Peyer's patch (tissue), 4 donors: ENCODE measurements at regions not wholly inside any gene's neighbourhood (a gene's known extent, or its start where the extent isn't known, plus 50 kb on each side); places are given as distances from the start of the nearest gene placed in this dataset.

Experiments used
- POLR2A ChIP-seq, 2 donors: fragments of 450-650 bp; IDR thresholded peaks; one replicate each; pipeline ENCODE4 v1.5.1; 2017; ENCODE audit warnings: antibody characterized with exemption in 2 of 2, mild to moderate bottlenecking in 2 of 2, moderate library complexity in 2 of 2
- TF ChIP-seq, protein P1 (sequence below), 6 experiments: fragments of 450-650 bp in 4 of 6; fragments of 200-600 bp in 2 of 6; sonication (generic) in 1 of 6; IDR thresholded peaks; one replicate each; pipeline ENCODE4 v1.5.1; 2017 to 2019; ENCODE audit warnings: antibody characterized with exemption in 6 of 6, mild to moderate bottlenecking in 3 of 6, moderate library complexity in 1 of 6

DNA sequence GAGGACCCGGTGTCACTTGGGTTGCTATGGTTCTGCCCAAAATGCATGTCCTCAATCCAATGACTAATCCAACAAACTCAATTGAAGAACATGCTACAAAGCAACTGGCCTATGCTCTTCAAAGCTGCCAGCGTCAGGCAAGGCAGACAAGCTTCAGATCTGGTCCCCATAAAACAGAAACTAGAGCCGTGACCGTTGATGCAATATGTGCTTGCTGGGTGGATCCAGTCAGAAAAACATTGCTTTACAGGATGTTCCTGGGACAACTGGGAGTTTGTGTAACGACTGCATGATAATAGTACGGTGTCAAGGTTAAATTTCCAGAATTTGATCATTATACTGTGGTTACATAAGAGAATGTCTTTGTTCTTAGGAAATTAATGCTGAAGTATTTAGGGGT, 120.7 kb upstream of the CTBP2 start:
- TF ChIP-seq, protein P1, sequence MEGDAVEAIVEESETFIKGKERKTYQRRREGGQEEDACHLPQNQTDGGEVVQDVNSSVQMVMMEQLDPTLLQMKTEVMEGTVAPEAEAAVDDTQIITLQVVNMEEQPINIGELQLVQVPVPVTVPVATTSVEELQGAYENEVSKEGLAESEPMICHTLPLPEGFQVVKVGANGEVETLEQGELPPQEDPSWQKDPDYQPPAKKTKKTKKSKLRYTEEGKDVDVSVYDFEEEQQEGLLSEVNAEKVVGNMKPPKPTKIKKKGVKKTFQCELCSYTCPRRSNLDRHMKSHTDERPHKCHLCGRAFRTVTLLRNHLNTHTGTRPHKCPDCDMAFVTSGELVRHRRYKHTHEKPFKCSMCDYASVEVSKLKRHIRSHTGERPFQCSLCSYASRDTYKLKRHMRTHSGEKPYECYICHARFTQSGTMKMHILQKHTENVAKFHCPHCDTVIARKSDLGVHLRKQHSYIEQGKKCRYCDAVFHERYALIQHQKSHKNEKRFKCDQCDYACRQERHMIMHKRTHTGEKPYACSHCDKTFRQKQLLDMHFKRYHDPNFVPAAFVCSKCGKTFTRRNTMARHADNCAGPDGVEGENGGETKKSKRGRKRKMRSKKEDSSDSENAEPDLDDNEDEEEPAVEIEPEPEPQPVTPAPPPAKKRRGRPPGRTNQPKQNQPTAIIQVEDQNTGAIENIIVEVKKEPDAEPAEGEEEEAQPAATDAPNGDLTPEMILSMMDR (IDR thresholded peaks at IDR 0.05): no peak
- no peak for TF ChIP-seq POLR2A (IDR thresholded peaks at IDR 0.05)
